NB4 (cell line): ENCODE measurements at regions not wholly inside any gene's neighbourhood (a gene's known extent, or its start where the extent isn't known, plus 50 kb on each side); places are given as distances from the start of the nearest gene placed in this dataset.

Source experiments
- MAX ChIP-seq: IDR thresholded peaks from 2 replicates; pipeline ENCODE4 v1.6.1; 2011; ENCODE audit warnings: low read depth, low read length
- MYC ChIP-seq: IDR thresholded peaks from 2 replicates; pipeline ENCODE4 v1.6.1; 2011; ENCODE audit warnings: low read depth, low read length
- POLR2A ChIP-seq: IDR thresholded peaks from 2 replicates; pipeline ENCODE4 v1.6.1; 2011; ENCODE audit warnings: mild to moderate bottlenecking; ENCODE audit not compliant: insufficient read length; ENCODE audit errors: extremely low read depth
- TF ChIP-seq, protein P1 (sequence below): IDR thresholded peaks from one replicate; pipeline ENCODE4 v1.5.1; 2012; ENCODE audit warnings: low read depth, low read length

- TF ChIP-seq, protein P1, sequence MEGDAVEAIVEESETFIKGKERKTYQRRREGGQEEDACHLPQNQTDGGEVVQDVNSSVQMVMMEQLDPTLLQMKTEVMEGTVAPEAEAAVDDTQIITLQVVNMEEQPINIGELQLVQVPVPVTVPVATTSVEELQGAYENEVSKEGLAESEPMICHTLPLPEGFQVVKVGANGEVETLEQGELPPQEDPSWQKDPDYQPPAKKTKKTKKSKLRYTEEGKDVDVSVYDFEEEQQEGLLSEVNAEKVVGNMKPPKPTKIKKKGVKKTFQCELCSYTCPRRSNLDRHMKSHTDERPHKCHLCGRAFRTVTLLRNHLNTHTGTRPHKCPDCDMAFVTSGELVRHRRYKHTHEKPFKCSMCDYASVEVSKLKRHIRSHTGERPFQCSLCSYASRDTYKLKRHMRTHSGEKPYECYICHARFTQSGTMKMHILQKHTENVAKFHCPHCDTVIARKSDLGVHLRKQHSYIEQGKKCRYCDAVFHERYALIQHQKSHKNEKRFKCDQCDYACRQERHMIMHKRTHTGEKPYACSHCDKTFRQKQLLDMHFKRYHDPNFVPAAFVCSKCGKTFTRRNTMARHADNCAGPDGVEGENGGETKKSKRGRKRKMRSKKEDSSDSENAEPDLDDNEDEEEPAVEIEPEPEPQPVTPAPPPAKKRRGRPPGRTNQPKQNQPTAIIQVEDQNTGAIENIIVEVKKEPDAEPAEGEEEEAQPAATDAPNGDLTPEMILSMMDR, result no peak
- TF ChIP-seq POLR2A, result no peak
- TF ChIP-seq MYC, result no peak
- TF ChIP-seq MAX, result no peak
Observed at GRCh38 chr5:146986469-146986868, 107.9 kb upstream of the PPP2R2B start.
